T-helper 17 cell (primary cell): ENCODE measurements at regions not wholly inside any gene's neighbourhood (a gene's known extent, or its start where the extent isn't known, plus 50 kb on each side); places are given as distances from the start of the nearest gene placed in this dataset.

Experiments used
- ATAC-seq: fragments of 150-1000 bp; cut with Tn5 transposase; 2 replicates; pipeline ENCODE4 v1.10.0; 2021; ENCODE audit warnings: mild to moderate bottlenecking, moderate library complexity
- DNase-seq, 3 donors: peaks; one replicate each; pipeline versions ENCODE4 v3.0.0 to v3.0.0-alpha.2; 2020 to 2021
- H3K9me3 ChIP-seq: one replicate; pipeline ENCODE4 v1.7.0; 2013; ENCODE audit warnings: low read length, mild to moderate bottlenecking; ENCODE audit not compliant: control insufficient read depth, poor library complexity, severe bottlenecking
- H3K27ac Mint-ChIP-seq: one replicate; pipeline ENCODE4 v1.8.0; 2022; ENCODE audit warnings: mild to moderate bottlenecking, moderate library complexity, mixed read lengths
- H3K27me3 Mint-ChIP-seq: one replicate; pipeline ENCODE4 v1.8.0; 2022; ENCODE audit warnings: mixed read lengths
- H3K36me3 Mint-ChIP-seq: one replicate; pipeline ENCODE4 v1.8.0; 2022; ENCODE audit warnings: low read depth, mixed read lengths
- H3K4me1 Mint-ChIP-seq: one replicate; pipeline ENCODE4 v1.8.0; 2022; ENCODE audit warnings: mild to moderate bottlenecking, mixed read lengths
- H3K4me3 Mint-ChIP-seq: one replicate; pipeline ENCODE4 v1.8.0; 2022; ENCODE audit warnings: mild to moderate bottlenecking, moderate library complexity, mixed read lengths

- Mint-ChIP-seq H3K27me3 (peaks cover 21% of the 10 kb centered on the region), H3K27ac (no peak overlapping the region), H3K4me1 (no peaks in the 10 kb centered on the region), H3K4me3 (no peak overlapping the region), H3K36me3 (peaks cover 2% of the 10 kb centered on the region)
- peaks cover 2% of the 10 kb centered on the region for H3K9me3 ChIP-seq
- DNase-seq (no peak), ATAC-seq (no peak)
These were observed 297.6 kb downstream of the MAN2A1 start for GRCh38 chr5:109987355-109987754.

DNA sequence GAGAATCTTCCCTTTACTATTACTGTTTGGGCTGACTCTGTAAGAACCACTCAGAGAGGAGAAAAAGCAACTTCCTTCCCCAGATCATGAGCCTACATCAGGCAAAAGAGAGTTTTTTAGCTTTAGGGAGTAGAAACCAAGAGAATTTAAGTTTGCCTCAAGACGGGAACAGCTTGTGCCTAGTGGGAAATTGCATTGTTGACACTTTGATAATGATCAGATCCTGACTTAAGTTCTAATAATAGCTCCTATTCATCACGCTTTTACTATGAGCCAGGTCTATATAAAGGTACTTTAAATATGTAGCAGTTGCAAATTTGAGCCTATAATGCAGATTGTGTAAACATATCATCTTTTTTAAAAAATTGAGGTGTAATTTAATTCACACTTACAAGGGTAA is 298.2 kb downstream of the MAN2A1 start:
- Mint-ChIP-seq H3K4me1 (no peaks in the 10 kb centered on the region), H3K4me3 (no peak overlapping the region), H3K36me3 (peaks cover 2% of the 10 kb centered on the region), H3K27ac (no peak overlapping the region), H3K27me3 (peaks cover 25% of the 10 kb centered on the region)
- peaks cover 2% of the 10 kb centered on the region for H3K9me3 ChIP-seq
- DNase-seq (no peak), ATAC-seq (no peak)

- H3K27me3 Mint-ChIP-seq, result peaks cover 30% of the 10 kb centered on the region
- no peak overlapping the region for H3K4me3 Mint-ChIP-seq
- ATAC-seq (no peak), DNase-seq (no peak)
- no peaks in the 10 kb centered on the region for H3K4me1 Mint-ChIP-seq
- H3K36me3 Mint-ChIP-seq, result no peaks in the 10 kb centered on the region
- peaks cover 2% of the 10 kb centered on the region for H3K9me3 ChIP-seq
- no peak overlapping the region for H3K27ac Mint-ChIP-seq
These were observed 299.4 kb downstream of the MAN2A1 start for GRCh38 chr5:109989161-109989560.

GRCh38 chr5:109989994-109990722 is 300.4 kb downstream of the MAN2A1 start:
- Mint-ChIP-seq H3K36me3 (no peaks in the 10 kb centered on the region), H3K27ac (no peak overlapping the region), H3K27me3 (peaks cover 30% of the 10 kb centered on the region), H3K4me1 (no peaks in the 10 kb centered on the region), H3K4me3 (no peak overlapping the region)
- peaks cover 2% of the 10 kb centered on the region for H3K9me3 ChIP-seq
- DNase-seq (no peak), ATAC-seq (no peak)

DNA sequence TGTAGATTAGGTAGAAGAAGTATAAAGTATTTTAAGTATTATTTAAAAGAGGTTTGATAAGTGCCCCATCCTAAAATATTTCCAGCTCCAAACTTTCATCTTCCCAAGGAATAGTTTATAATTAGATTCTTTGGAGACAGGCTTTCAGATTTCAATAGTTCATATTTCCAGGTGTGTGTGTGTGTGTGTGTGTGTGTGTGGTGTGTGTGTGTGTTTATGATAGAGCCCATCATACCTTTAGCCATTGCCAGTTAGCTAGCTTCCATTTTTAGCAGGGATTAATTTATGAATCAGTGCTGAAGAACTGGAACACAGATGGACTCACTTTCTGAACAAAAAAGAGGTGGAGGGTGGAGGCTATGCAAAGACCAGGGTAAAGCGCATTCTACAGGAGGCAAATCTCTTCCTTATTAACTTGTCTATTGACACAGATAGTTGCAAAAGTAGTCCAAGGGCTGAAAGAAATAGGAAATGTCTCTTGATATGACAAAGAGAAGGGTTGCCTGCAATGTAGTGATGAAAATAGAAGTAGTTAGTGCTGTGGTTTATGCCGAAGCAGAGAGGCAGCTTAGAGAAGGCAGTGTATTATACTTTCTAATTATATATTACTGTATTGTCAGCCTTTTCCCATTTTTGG is 301.1 kb downstream of the MAN2A1 start:
- H3K9me3 ChIP-seq, result peaks cover 2% of the 10 kb centered on the region
- ATAC-seq, result no peak
- Mint-ChIP-seq H3K36me3 (no peaks in the 10 kb centered on the region), H3K27ac (no peak overlapping the region), H3K4me1 (no peaks in the 10 kb centered on the region), H3K4me3 (no peak overlapping the region), H3K27me3 (peaks cover 30% of the 10 kb centered on the region)
- no peak for DNase-seq

- DNase-seq, result no peak
- Mint-ChIP-seq H3K4me3 (no peak overlapping the region), H3K36me3 (no peaks in the 10 kb centered on the region), H3K4me1 (no peaks in the 10 kb centered on the region), H3K27me3 (peaks cover 30% of the 10 kb centered on the region), H3K27ac (no peak overlapping the region)
- no peak for ATAC-seq
- H3K9me3 ChIP-seq, result peaks cover 2% of the 10 kb centered on the region
These were observed 302.7 kb downstream of the MAN2A1 start for GRCh38 chr5:109992264-109992915.

DNA sequence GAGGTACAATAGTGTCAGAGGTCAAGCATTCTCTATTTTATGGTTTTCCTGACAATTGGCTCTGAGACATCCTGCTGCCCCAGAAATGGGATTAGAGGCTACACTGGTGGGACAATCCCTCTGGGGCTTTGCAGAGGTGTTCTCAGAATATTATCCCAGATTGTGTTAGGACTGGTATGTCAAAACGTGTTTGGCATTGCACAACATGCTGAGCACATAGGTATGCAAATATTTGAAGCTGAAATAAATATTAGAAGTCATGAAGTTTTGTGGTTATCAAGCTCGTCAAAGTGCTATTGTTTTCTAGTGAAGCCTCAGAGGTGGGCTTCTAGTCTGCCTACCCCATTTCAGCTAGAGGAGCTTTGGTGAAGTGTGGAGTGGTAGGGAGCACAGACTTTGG is 304.4 kb downstream of the MAN2A1 start:
- ATAC-seq (no peak), DNase-seq (no peak)
- Mint-ChIP-seq H3K36me3 (no peaks in the 10 kb centered on the region), H3K4me1 (no peaks in the 10 kb centered on the region), H3K27ac (no peak overlapping the region), H3K4me3 (no peak overlapping the region), H3K27me3 (peaks cover 29% of the 10 kb centered on the region)
- no peaks in the 10 kb centered on the region for H3K9me3 ChIP-seq

GRCh38 chr5:109996246-109996645 is 306.5 kb downstream of the MAN2A1 start:
- ATAC-seq, result no peak
- Mint-ChIP-seq H3K4me3 (no peak overlapping the region), H3K27me3 (peaks cover 18% of the 10 kb centered on the region), H3K27ac (no peak overlapping the region), H3K36me3 (no peaks in the 10 kb centered on the region), H3K4me1 (no peaks in the 10 kb centered on the region)
- no peaks in the 10 kb centered on the region for H3K9me3 ChIP-seq
- no peak for DNase-seq

DNA sequence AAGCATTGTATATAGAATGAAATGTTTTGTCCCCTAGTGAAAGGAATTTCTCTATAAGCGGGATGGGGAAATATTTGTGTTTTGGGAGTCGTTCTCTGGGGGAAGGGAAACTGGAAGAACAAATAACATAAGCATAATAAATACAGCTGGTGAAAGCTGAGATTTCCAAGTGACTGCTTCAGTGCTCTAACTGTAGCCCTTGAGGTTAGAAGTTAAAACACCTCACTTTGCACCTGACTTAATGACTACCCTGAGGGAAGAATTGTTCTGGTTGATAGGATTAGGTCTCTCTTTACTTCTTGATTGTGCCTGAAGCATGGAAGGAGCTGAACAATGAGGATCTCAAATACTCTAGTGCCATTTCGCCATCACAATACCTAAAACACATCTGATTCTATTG is 307.4 kb downstream of the MAN2A1 start:
- peaks cover 11% of the 10 kb centered on the region for H3K27me3 Mint-ChIP-seq
- H3K36me3 Mint-ChIP-seq, result no peaks in the 10 kb centered on the region
- H3K27ac Mint-ChIP-seq, result no peak overlapping the region
- no peak overlapping the region for H3K4me3 Mint-ChIP-seq
- no peaks in the 10 kb centered on the region for H3K4me1 Mint-ChIP-seq
- DNase-seq (no peak), ATAC-seq (no peak)
- no peaks in the 10 kb centered on the region for H3K9me3 ChIP-seq

GRCh38 chr5:109998208-109998607 is 308.5 kb downstream of the MAN2A1 start:
- Mint-ChIP-seq H3K27ac (no peak overlapping the region), H3K4me3 (no peak overlapping the region), H3K4me1 (no peaks in the 10 kb centered on the region), H3K36me3 (no peaks in the 10 kb centered on the region), H3K27me3 (peaks cover 5% of the 10 kb centered on the region)
- H3K9me3 ChIP-seq, result no peaks in the 10 kb centered on the region
- ATAC-seq (no peak), DNase-seq (no peak)

GRCh38 chr5:109998726-109999125 is 309.0 kb downstream of the MAN2A1 start:
- no peak for DNase-seq
- H3K27me3 Mint-ChIP-seq, result peaks cover 4% of the 10 kb centered on the region
- H3K27ac Mint-ChIP-seq, result no peak overlapping the region
- no peak for ATAC-seq
- H3K36me3 Mint-ChIP-seq, result no peaks in the 10 kb centered on the region
- H3K9me3 ChIP-seq, result no peaks in the 10 kb centered on the region
- no peak overlapping the region for H3K4me3 Mint-ChIP-seq
- H3K4me1 Mint-ChIP-seq, result no peaks in the 10 kb centered on the region

DNA sequence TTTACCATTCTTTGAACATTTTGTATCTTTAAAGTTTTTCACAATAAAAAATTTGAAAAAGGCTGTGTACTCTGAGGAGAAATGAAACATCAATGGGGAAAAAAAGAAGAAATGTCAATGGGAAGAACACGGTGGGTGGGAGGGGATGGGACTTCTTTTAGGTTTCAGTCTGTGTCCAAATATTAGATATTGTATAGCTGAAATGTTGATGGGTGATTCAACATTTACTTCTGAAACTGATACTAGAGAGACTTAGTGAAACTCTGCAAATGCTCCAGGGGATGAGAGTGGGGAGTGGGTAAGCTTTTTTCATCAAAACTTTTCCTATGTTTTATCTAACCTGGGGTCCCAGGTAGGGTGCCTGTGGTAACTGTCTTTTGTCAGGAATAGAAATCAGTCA is 311.9 kb downstream of the MAN2A1 start:
- no peak overlapping the region for H3K4me3 Mint-ChIP-seq
- H3K4me1 Mint-ChIP-seq, result no peaks in the 10 kb centered on the region
- H3K27ac Mint-ChIP-seq, result no peak overlapping the region
- DNase-seq (no peak), ATAC-seq (no peak)
- H3K27me3 Mint-ChIP-seq, result no peaks in the 10 kb centered on the region
- no peaks in the 10 kb centered on the region for H3K36me3 Mint-ChIP-seq
- H3K9me3 ChIP-seq, result no peaks in the 10 kb centered on the region

GRCh38 chr5:110002652-110003051 is 312.9 kb downstream of the MAN2A1 start:
- DNase-seq, result no peak
- Mint-ChIP-seq H3K27ac (no peak overlapping the region), H3K4me1 (no peaks in the 10 kb centered on the region), H3K36me3 (no peaks in the 10 kb centered on the region), H3K4me3 (no peak overlapping the region), H3K27me3 (no peaks in the 10 kb centered on the region)
- H3K9me3 ChIP-seq, result no peaks in the 10 kb centered on the region
- ATAC-seq, result no peak
